HepG2 (cell line): ENCODE measurements at regions not wholly inside any gene's neighbourhood (a gene's known extent, or its start where the extent isn't known, plus 50 kb on each side); places are given as distances from the start of the nearest gene placed in this dataset.

Source experiments
- ATAC-seq: fragments of 200-7000 bp; cut with Tn5 transposase; 3 replicates; pipeline ENCODE4 v1.9.1; 2020; ENCODE audit warnings: mild to moderate bottlenecking, moderate library complexity
- BruUV-seq: library from RNA; stranded (reverse); fragments of 400-500 nt; replicated peaks from 2 replicates; lab custom pipeline; 2021; lab: Mats Ljungman, UMichigan
- CTCF ChIA-PET: fragments of 300-600 bp; formaldehyde crosslinking; extraction: SDS; loops from one replicate; lab custom pipeline; 2021; ENCODE audit warnings: low total read pairs, inconsistent platforms, low intra/inter-chr PET ratio; lab: Yijun Ruan, JAX
- POLR2A ChIA-PET: fragments of 350-600 bp; sonication (Branson Sonifier 250); formaldehyde crosslinking; loops from one replicate; lab custom pipeline; 2020; ENCODE audit warnings: antibody characterized with exemption, inconsistent platforms; lab: Yijun Ruan, JAX
- DNase-seq: peaks from one replicate; pipeline ENCODE4 v3.0.0-alpha.2; 2015; ENCODE audit warnings: low spot score
- FAIRE-seq: peaks from 3 replicates; lab custom pipeline; 2011; peaks lifted over from hg19 to GRCh38; lab: Jason Lieb, UNC
- H2AFZ ChIP-seq: one replicate; pipeline ENCODE4 v1.6.1; 2011; ENCODE audit warnings: low read length, inconsistent platforms
- H3K27ac ChIP-seq: fragments of 300-600 bp; 3 replicates; pipeline ENCODE4 v1.8.0; 2011; ENCODE audit warnings: mixed run types, mild to moderate bottlenecking, mixed read lengths, low read length, inconsistent platforms; ENCODE audit not compliant: insufficient read depth; ENCODE audit errors: extremely low read length
- H3K27me3 ChIP-seq, 2 experiments: fragments of 200-600 bp in 1 of 2; 2 replicates in 1 of 2; 3 replicates in 1 of 2; pipeline versions ENCODE4 v1.6.0 to v1.8.0; 2011; ENCODE audit warnings: low read length in 2 of 2, mild to moderate bottlenecking in 2 of 2, moderate library complexity in 2 of 2, inconsistent platforms in 1 of 2; ENCODE audit not compliant: insufficient read depth in 2 of 2, control insufficient read depth in 1 of 2
- H3K36me3 ChIP-seq, 2 experiments: fragments of 200-600 bp in 1 of 2; replicated peaks in 1 of 2; 2 replicates in 1 of 2; 3 replicates in 1 of 2; pipeline versions ENCODE4 v1.5.1 to v1.8.0; 2011; ENCODE audit warnings: low read length in 2 of 2, inconsistent platforms in 1 of 2; ENCODE audit not compliant: insufficient read depth in 2 of 2, control insufficient read depth in 1 of 2
- H3K4me1 ChIP-seq: 2 replicates; pipeline ENCODE4 v1.5.1; 2012; ENCODE audit warnings: low read length, inconsistent platforms; ENCODE audit not compliant: insufficient read depth
- H3K4me2 ChIP-seq: 2 replicates; pipeline ENCODE4 v1.6.0; 2011; ENCODE audit warnings: low read depth, low read length, inconsistent platforms
- H3K4me3 ChIP-seq, 3 experiments: fragments of 200-600 bp in 1 of 3; sonication (generic), shearing (Covaris generic) in 1 of 3; replicated peaks in 1 of 3; 2 replicates each; pipeline ENCODE4 v1.5.1; 2011 to 2016; ENCODE audit warnings: low read length in 3 of 3, inconsistent platforms in 2 of 3, low read depth in 2 of 3, mild to moderate bottlenecking in 2 of 3, control low read depth in 1 of 3, mixed read lengths in 1 of 3; ENCODE audit not compliant: insufficient read depth in 1 of 3
- H3K79me2 ChIP-seq: one replicate; pipeline ENCODE4 v1.6.1; 2011; ENCODE audit warnings: low read length, inconsistent platforms; ENCODE audit not compliant: insufficient read depth
- H3K9ac ChIP-seq: 2 replicates; pipeline ENCODE4 v1.6.0; 2011; ENCODE audit warnings: mild to moderate bottlenecking, low read depth, low read length, inconsistent platforms; ENCODE audit not compliant: insufficient read depth
- H3K9me3 ChIP-seq: 2 replicates; pipeline ENCODE4 v1.5.1; 2012; ENCODE audit warnings: mild to moderate bottlenecking, low read length
- H4K20me1 ChIP-seq: 2 replicates; pipeline ENCODE4 v1.6.0; 2011; ENCODE audit warnings: inconsistent platforms, mild to moderate bottlenecking, low read length, moderate library complexity; ENCODE audit not compliant: insufficient read depth
- GABPA ChIP-seq, 2 experiments: IDR thresholded peaks; 2 replicates each; pipeline ENCODE4 v1.6.1; 2011 to 2016; ENCODE audit warnings: low read depth in 2 of 2, low read length in 1 of 2, missing biosample characterization in 1 of 2, missing genetic modification characterization in 1 of 2
- KMT2B ChIP-seq: IDR thresholded peaks from 2 replicates; pipeline ENCODE4 v1.6.1; 2016; ENCODE audit warnings: missing genetic modification reagents, missing compliant biosample characterization
- NFE2L1 ChIP-seq: sonication (generic); formaldehyde crosslinking; IDR thresholded peaks from 2 replicates; pipeline ENCODE4 v1.4.0; 2020; ENCODE audit warnings: missing genetic modification reagents, mild to moderate bottlenecking, borderline replicate concordance
- RCOR2 ChIP-seq: IDR thresholded peaks from 2 replicates; pipeline ENCODE4 v1.6.1; 2016; ENCODE audit warnings: missing biosample characterization, missing genetic modification reagents
- ZFP36 ChIP-seq: fragments of 150-350 bp; IDR thresholded peaks from 2 replicates; pipeline ENCODE4 v1.6.1; 2018; ENCODE audit warnings: borderline replicate concordance, low read length, low read depth; ENCODE audit not compliant: partially characterized antibody
- ZNF230 ChIP-seq: sonication (generic); formaldehyde crosslinking; IDR thresholded peaks from 2 replicates; pipeline ENCODE4 v1.4.0; 2020; ENCODE audit warnings: mild to moderate bottlenecking, missing genetic modification reagents
- ZNF382 ChIP-seq: sonication (generic); formaldehyde crosslinking; IDR thresholded peaks from 2 replicates; pipeline ENCODE4 v1.5.0; 2020; ENCODE audit warnings: missing genetic modification reagents, mild to moderate bottlenecking, borderline replicate concordance
- WGBS: methylation state at CpG from one replicate; pipeline ENCODE4 v1.1.6; 2017; ENCODE audit warnings: low lambda C conversion rate; 5-methylcytosine and 5-hydroxymethylcytosine counted together
- in situ Hi-C: cut with HindIII; loops from 2 replicates; pipeline ENCODE4 v1.10.0; 2017; ENCODE audit warnings: low pct_unique_long_range_greater_than_20kb; ENCODE audit not compliant: extremely low pct_ligation_motif_present
- intact Hi-C: fragments of 100-400 bp; cut with micrococcal nuclease; formaldehyde crosslinking; loops from one replicate; pipeline ENCODE4 v1.10.0; 2022; ENCODE audit not compliant: unreplicated experiment
- TF ChIP-seq, protein P1 (sequence below): sonication (generic); formaldehyde crosslinking; conservative IDR thresholded peaks from 2 replicates; pipeline ENCODE4 v1.4.0; 2020; ENCODE audit warnings: missing genetic modification reagents
- TF ChIP-seq, protein P2 (sequence below), 2 experiments: fragments of 450-650 bp in 1 of 2; sonication (generic) in 1 of 2; formaldehyde crosslinking in 1 of 2; IDR thresholded peaks; 2 replicates each; pipeline versions ENCODE4 v1.6.1 to v1.8.0; 2016 to 2022; ENCODE audit warnings: antibody characterized with exemption in 1 of 2, mild to moderate bottlenecking in 1 of 2, missing genetic modification reagents in 1 of 2
- TF ChIP-seq, protein P3 (sequence below): sonication (generic); formaldehyde crosslinking; IDR thresholded peaks from 2 replicates; pipeline ENCODE4 v1.9.0; 2021; ENCODE audit warnings: missing genetic modification reagents, borderline replicate concordance
- TF ChIP-seq, protein P4 (sequence below): sonication (generic); formaldehyde crosslinking; conservative IDR thresholded peaks from 2 replicates; pipeline ENCODE4 v1.5.0; 2020; ENCODE audit warnings: missing genetic modification reagents

DNA sequence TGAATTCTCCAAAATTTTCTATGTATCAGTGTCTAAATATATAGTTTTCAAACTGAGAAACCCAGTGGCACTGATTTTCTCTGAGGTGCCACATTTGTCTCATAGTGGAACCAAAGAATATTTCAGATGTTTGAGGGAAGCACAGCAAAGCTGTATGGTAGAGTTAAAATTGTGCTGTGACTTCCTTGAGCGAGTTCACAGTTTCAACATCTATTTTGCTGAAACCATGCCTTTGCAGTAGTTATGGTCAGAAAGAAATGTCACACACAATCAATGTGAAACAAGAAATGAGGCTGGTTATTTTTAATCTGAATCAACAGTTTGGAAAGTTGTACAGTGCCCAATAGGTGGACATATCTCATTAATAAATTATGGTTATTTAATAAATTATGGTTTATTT lies 394.0 kb upstream of the SPTLC3 start:
- H3K9ac ChIP-seq = no peak overlapping the region
- no peaks in the 10 kb centered on the region for H3K79me2 ChIP-seq
- H3K4me1 ChIP-seq = no peaks in the 10 kb centered on the region
- H4K20me1 ChIP-seq = no peaks in the 10 kb centered on the region
- no peaks in the 10 kb centered on the region for H3K36me3 ChIP-seq
- WGBS = 0% methylated on average over 1 of the region's 1 CpG
- ATAC-seq (no peak), FAIRE-seq (no peak), DNase-seq (no peak)
- BruUV-seq = no TSS peak
- no peak overlapping the region for H3K27ac ChIP-seq
- no peak overlapping the region for H3K4me2 ChIP-seq
- H2AFZ ChIP-seq = no peak overlapping the region
- ChIA-PET CTCF (no interaction called here), POLR2A (no interaction called here)
- H3K9me3 ChIP-seq = no peaks in the 10 kb centered on the region
- in situ Hi-C loops = no loop called here
- TF ChIP-seq, protein P1, sequence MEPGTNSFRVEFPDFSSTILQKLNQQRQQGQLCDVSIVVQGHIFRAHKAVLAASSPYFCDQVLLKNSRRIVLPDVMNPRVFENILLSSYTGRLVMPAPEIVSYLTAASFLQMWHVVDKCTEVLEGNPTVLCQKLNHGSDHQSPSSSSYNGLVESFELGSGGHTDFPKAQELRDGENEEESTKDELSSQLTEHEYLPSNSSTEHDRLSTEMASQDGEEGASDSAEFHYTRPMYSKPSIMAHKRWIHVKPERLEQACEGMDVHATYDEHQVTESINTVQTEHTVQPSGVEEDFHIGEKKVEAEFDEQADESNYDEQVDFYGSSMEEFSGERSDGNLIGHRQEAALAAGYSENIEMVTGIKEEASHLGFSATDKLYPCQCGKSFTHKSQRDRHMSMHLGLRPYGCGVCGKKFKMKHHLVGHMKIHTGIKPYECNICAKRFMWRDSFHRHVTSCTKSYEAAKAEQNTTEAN (CRISPR knock-in tag) = no peak
- TF ChIP-seq ZNF230 (no peak), RCOR2 (CRISPR knock-in tag) (no peak), ZFP36 (no peak), GABPA (IDR thresholded peaks at IDR 0.05; ENCODE audit: low read depth, low read length) (no peak), GABPA (CRISPR knock-in tag; IDR thresholded peaks at IDR 0.05; ENCODE audit: low read depth) (no peak), ZNF382 (CRISPR knock-in tag) (no peak), KMT2B (no peak), NFE2L1 (CRISPR knock-in tag) (no peak)
- TF ChIP-seq, protein P2, sequence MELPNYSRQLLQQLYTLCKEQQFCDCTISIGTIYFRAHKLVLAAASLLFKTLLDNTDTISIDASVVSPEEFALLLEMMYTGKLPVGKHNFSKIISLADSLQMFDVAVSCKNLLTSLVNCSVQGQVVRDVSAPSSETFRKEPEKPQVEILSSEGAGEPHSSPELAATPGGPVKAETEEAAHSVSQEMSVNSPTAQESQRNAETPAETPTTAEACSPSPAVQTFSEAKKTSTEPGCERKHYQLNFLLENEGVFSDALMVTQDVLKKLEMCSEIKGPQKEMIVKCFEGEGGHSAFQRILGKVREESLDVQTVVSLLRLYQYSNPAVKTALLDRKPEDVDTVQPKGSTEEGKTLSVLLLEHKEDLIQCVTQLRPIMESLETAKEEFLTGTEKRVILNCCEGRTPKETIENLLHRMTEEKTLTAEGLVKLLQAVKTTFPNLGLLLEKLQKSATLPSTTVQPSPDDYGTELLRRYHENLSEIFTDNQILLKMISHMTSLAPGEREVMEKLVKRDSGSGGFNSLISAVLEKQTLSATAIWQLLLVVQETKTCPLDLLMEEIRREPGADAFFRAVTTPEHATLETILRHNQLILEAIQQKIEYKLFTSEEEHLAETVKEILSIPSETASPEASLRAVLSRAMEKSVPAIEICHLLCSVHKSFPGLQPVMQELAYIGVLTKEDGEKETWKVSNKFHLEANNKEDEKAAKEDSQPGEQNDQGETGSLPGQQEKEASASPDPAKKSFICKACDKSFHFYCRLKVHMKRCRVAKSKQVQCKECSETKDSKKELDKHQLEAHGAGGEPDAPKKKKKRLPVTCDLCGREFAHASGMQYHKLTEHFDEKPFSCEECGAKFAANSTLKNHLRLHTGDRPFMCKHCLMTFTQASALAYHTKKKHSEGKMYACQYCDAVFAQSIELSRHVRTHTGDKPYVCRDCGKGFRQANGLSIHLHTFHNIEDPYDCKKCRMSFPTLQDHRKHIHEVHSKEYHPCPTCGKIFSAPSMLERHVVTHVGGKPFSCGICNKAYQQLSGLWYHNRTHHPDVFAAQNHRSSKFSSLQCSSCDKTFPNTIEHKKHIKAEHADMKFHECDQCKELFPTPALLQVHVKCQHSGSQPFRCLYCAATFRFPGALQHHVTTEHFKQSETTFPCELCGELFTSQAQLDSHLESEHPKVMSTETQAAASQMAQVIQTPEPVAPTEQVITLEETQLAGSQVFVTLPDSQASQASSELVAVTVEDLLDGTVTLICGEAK (IDR thresholded peaks at IDR 0.05) = no peak
- TF ChIP-seq, protein P2 (CRISPR knock-in tag; IDR thresholded peaks at IDR 0.05) = no peak
- TF ChIP-seq, protein P3, sequence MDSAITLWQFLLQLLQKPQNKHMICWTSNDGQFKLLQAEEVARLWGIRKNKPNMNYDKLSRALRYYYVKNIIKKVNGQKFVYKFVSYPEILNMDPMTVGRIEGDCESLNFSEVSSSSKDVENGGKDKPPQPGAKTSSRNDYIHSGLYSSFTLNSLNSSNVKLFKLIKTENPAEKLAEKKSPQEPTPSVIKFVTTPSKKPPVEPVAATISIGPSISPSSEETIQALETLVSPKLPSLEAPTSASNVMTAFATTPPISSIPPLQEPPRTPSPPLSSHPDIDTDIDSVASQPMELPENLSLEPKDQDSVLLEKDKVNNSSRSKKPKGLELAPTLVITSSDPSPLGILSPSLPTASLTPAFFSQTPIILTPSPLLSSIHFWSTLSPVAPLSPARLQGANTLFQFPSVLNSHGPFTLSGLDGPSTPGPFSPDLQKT (CRISPR knock-in tag) = no peak
- TF ChIP-seq, protein P4, sequence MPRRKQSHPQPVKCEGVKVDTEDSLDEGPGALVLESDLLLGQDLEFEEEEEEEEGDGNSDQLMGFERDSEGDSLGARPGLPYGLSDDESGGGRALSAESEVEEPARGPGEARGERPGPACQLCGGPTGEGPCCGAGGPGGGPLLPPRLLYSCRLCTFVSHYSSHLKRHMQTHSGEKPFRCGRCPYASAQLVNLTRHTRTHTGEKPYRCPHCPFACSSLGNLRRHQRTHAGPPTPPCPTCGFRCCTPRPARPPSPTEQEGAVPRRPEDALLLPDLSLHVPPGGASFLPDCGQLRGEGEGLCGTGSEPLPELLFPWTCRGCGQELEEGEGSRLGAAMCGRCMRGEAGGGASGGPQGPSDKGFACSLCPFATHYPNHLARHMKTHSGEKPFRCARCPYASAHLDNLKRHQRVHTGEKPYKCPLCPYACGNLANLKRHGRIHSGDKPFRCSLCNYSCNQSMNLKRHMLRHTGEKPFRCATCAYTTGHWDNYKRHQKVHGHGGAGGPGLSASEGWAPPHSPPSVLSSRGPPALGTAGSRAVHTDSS (CRISPR knock-in tag) = no peak
- intact Hi-C loops = no loop called here
- H3K4me3 ChIP-seq = no peak overlapping the region
- H3K27me3 ChIP-seq = no peaks in the 10 kb centered on the region
